GM18508 (cell line): ENCODE measurements at regions not wholly inside any gene's neighbourhood (a gene's known extent, or its start where the extent isn't known, plus 50 kb on each side); places are given as distances from the start of the nearest gene placed in this dataset.
"Not testable (repeated sequence)": the region's sequence is repeated elsewhere in the genome, so short reads cannot be mapped to it uniquely, and the experiment has no call there.

Source experiments
- ATAC-seq: cut with Tn5 transposase; IDR thresholded peaks from one replicate; pipeline ENCODE4 v1.9.1; 2021; ENCODE audit warnings: moderate number of reproducible peaks; ENCODE audit not compliant: insufficient read depth, unreplicated experiment

DNA sequence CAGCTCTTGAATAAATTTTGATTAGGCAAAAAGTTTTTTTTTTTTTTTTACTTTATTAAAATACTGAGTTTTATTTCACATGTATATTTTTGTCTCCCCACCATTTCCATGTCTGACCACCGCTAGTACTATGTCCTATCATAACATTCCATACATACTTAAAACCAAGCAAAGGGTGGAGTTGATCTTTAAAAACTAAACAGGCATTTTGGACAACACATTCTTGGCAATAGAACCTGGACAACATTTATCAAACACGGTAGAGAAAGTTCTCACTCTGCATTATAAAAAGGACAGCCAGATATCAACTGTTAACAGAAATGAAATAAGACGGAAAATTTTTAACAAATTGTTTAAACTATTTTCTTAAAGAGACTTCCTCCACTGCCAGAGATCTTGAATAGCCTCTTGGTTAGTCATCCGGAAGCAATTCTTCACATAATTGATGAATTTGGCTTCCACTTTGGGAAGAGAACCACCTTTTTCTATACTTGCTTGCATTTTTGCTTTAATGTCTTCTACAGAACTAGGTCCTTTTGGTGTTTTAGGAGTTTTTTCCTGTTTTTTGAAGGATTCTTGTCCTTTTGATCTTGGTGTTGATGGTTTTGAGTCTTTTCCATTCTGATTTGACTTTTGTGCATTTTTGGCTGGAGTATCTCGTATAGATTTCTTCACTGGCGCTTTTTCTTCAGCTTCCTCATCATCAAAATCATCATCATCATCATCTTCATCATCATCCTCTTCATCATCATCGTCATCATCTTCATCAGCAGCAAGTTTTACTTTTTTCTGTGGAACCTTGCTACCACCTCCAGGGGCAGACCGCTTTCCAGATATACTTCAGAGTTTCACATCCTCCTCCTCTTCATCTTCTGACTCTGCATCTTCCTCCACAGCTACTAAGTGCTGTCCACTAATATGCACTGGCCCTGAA is 58.7 kb downstream of the POU5F2 start:
- not testable (repeated sequence) for ATAC-seq

GRCh38 chr5:93681432-93681831 is 60.0 kb downstream of the POU5F2 start:
- ATAC-seq: no peak

DNA sequence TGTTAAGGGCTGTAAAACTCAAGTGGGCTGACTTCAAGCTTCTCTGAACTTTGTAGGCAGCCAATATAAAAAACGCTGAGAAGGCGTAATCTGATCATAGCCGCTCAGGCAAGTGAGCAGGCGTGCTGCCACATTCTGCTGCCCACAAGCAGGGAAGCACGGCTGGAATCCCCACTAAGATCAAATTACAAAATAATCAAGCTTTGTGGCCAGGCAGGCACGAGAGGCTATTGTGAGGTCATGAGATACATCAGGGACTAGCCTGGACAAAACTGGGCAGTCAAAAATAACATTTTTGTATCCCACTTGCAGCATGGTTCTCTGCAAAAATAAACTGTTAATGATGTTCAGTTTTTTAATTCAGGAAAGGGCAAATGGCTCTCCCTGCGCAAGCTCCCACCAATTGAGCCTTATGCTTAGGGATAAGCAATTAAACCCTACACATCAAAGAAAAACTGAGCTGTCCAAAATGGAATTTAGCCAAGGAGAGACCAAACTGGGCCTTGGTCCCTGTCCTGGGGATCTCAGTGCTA is 64.0 kb downstream of the POU5F2 start:
- ATAC-seq: no peak

DNA sequence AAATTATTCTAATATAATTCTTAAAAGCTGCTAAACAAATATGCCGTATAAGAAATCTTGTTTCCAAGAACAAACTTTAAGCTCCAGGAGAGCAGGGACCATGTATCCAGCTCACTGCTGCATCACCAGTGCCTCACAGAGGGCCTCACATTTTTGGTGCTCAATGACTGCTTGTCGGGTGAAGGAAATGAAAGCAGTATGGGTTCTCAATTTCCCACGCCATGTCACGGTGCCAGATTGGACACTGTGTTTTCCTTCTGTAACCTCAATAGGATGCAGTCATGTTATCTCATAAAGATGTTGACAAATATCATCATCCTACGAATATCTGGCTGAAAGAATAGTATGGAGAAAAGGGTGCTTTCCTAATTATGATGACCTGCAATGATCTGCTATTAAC is 64.7 kb downstream of the POU5F2 start:
- no peak for ATAC-seq

GRCh38 chr5:93675460-93676450 is 65.6 kb downstream of the POU5F2 start:
- ATAC-seq: peak; percentile 34

GRCh38 chr5:93674866-93675459 is 66.4 kb downstream of the POU5F2 start:
- ATAC-seq: peak; percentile 50

DNA sequence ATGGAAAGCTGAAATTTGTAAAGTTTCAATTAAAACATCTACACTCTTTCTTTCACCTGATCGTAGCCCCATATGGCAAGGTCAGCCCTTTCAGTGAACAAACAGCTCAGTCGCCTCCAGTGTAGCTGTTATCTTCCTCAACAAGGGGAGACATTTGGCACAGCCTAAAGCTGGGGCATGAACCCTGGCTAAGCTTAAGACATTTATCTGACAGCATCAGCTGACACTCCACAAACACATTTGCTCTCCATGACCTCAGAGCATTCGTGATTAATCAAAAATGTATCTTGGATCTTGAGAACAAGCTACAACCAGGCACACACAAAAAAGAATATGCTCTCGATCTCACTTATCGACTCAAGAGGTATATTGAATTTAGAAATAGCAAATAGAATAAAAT is 67.3 kb downstream of the POU5F2 start:
- ATAC-seq: no peak

DNA sequence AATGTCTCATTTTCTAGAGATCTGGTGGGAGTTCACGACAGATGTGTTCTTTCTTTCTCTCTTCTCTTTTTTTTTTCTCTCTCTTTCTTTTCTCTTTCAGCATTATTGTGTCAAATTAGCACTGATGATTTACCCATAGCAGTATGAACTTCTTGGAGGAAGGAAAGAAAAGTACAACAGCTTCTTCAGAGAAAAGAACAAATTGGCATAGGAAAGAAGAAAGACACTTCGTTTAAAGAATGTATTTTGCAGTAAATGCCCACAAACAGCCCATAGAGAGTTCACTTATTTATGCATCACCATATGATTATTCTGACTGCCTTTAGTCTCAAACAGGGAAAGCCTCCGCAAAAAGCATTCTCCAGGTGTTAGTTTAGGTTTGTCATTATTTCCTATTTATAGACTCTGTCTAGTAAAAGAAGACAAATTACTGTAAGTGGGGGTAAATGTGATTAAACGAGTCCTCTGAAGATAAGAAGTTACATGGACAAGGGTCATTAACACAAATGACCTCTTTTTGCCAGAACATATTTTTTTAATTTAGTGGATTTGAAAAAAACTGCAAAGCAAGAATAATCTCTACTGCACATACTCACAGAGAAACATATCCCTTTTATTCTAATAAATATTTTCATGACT is 68.0 kb downstream of the POU5F2 start:
- ATAC-seq: no peak

GRCh38 chr5:93665648-93666047 is 75.8 kb downstream of the POU5F2 start:
- no peak for ATAC-seq

DNA sequence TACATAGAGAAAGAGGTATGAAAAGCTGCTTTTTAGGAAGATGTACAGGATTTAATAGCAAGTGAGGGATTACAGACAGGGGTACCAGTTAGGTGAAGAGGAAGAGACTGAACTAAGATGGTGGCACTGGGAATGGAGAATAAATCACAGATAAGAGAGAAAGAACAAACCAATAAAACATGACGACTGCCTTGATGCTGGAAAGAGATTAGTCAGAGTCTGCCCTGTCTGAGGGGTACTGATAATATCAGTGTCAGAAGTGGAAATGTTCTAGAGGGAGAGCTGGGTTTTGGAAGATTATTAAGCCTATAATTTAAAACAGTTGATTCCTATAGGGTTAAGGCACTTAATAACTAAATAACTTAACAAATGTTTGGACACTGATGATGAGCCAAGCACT is 77.7 kb downstream of the NR2F1 start:
- ATAC-seq: no peak

- no peak for ATAC-seq
Measured at GRCh38 chr5:93658044-93658443, 75.0 kb downstream of the NR2F1 start.

- ATAC-seq: no peak
Measured at GRCh38 chr5:93654676-93655075, 71.7 kb downstream of the NR2F1 start.

DNA sequence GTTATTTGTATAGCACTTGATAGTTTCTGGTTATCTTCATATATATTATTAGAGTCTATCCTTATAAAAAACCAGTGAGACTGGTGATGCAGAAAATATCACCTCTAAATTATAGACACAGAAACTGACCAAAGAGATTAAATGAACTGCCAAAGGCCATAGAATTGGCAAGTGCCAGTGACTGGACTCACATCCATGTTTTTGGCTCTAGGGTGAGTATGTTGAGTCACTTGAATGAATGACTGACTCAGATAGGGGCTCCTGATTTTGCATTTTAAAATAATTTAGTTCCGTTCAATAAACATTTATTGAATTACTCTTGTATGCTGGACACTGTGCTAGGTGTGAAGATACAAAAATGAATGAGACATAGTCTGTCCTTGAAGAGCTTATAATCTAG is 70.7 kb downstream of the NR2F1 start:
- ATAC-seq: no peak

DNA sequence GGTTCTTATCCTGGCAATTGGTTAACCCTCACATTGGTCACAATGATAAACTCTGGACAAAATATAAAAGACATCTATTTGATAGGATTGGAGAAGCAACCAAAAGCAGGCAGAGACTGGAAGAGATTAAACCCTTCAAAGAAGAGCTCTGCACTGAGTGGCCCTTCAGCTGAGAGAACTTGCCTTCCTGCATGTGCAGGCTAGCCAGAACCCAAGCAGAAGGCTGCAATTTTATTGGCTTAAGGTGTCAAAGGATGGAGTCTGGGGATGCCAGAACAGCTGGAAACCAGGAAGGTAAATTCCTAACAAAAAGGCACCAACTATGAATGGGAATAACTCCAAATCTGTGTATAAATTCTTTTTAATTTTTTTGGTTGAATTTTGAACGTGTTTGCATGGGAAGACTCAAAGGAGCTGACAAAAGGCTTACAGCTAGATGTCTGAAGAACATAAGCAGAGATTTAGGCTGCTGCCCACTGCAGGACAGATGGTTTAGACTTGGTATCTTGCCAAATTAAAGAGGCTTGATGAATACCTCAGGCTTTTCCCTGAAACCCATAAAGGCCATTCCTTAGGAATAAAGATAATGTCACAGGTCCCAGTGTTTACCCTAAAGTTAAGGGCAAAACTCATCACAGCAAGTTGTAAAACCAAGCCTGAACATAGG is 66.3 kb downstream of the NR2F1 start:
- ATAC-seq: no peak

GRCh38 chr5:93644760-93645159 is 61.7 kb downstream of the NR2F1 start:
- no peak for ATAC-seq
